Brain microvascular endothelial cell (primary cell): ENCODE measurements at regions not wholly inside any gene's neighbourhood (a gene's known extent, or its start where the extent isn't known, plus 50 kb on each side); places are given as distances from the start of the nearest gene placed in this dataset.

ENCODE experiments used
- DNase-seq: peaks from one replicate; pipeline ENCODE4 v3.0.0-alpha.2; 2020
- H3K27ac ChIP-seq: fragments of 250-450 bp; sonication (Bioruptor Pico); 2 replicates; pipeline ENCODE4 v1.5.1; 2020; ENCODE audit warnings: mild to moderate bottlenecking, moderate library complexity
- H3K27me3 ChIP-seq: fragments of 250-450 bp; sonication (Bioruptor Pico); replicated peaks from 2 replicates; pipeline ENCODE4 v1.5.1; 2020; ENCODE audit warnings: mild to moderate bottlenecking
- H3K36me3 ChIP-seq: fragments of 250-450 bp; sonication (Bioruptor Pico); replicated peaks from 2 replicates; pipeline ENCODE4 v1.5.1; 2020; ENCODE audit warnings: mild to moderate bottlenecking
- H3K4me3 ChIP-seq: 2 replicates; pipeline ENCODE4 v1.5.1; 2011; ENCODE audit warnings: low read depth, mild to moderate bottlenecking, control low read depth, low read length, moderate library complexity
- in situ Hi-C: cut with HindIII; loops from 2 replicates; pipeline ENCODE4 v1.10.0; 2017; ENCODE audit warnings: low sequenced_read_pairs, low pct_ligation_motif_present
- TF ChIP-seq, protein P1 (sequence below): IDR thresholded peaks from 2 replicates; pipeline ENCODE4 v1.5.1; 2011; ENCODE audit warnings: low read depth, mild to moderate bottlenecking, moderate library complexity, low read length, control low read depth, inconsistent platforms; ENCODE audit errors: missing control alignments

DNA sequence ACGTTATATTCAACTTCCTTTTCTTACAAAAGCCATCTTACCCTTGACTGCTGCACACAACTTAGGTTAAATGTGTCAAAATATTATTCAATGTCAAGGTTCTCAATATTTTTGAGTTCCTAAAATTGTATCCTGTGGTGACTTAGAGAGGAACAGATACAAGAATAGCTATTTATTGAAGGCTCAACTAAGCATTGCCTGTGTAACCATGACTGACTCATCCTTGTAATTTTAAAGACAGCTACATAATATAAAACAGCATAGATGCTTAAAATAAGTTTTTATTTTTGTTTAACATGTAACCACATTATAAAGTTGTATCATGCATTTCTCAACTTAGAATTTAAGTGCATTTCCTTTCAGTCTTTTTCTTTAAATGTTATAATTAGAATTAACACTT, 312.9 kb upstream of the RGMB start:
- Histone ChIP-seq H3K36me3 (no peaks in the 10 kb centered on the region), H3K4me3 (no peak overlapping the region), H3K27me3 (no peaks in the 10 kb centered on the region), H3K27ac (no peak overlapping the region)
- in situ Hi-C loops = no loop called here
- TF ChIP-seq, protein P1, sequence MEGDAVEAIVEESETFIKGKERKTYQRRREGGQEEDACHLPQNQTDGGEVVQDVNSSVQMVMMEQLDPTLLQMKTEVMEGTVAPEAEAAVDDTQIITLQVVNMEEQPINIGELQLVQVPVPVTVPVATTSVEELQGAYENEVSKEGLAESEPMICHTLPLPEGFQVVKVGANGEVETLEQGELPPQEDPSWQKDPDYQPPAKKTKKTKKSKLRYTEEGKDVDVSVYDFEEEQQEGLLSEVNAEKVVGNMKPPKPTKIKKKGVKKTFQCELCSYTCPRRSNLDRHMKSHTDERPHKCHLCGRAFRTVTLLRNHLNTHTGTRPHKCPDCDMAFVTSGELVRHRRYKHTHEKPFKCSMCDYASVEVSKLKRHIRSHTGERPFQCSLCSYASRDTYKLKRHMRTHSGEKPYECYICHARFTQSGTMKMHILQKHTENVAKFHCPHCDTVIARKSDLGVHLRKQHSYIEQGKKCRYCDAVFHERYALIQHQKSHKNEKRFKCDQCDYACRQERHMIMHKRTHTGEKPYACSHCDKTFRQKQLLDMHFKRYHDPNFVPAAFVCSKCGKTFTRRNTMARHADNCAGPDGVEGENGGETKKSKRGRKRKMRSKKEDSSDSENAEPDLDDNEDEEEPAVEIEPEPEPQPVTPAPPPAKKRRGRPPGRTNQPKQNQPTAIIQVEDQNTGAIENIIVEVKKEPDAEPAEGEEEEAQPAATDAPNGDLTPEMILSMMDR = no peak
- no peak for DNase-seq

DNA sequence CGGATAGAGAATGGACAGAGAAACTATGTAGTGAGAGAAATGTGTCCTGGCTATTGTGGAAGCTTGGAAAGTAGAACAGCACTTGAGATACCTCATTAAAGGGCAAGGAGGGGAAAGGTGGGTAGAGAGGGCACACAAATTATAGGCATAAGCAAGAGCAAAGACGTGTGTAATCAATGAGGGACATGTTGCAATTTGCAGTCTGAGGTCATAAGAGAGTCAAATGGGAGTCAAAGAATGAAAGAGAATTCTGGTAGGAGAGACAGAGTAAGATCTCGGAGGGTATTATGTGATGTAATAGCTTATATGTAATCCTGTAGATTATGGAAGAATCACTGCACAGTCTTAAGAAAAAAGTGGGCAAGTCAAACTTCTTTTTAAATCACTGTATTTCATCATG, 312.0 kb upstream of the RGMB start:
- in situ Hi-C loops = no loop called here
- no peak for DNase-seq
- no peak overlapping the region for H3K27ac ChIP-seq
- TF ChIP-seq, protein P1 = no peak
- H3K4me3 ChIP-seq = no peak overlapping the region
- H3K27me3 ChIP-seq = no peaks in the 10 kb centered on the region
- H3K36me3 ChIP-seq = no peaks in the 10 kb centered on the region

DNA sequence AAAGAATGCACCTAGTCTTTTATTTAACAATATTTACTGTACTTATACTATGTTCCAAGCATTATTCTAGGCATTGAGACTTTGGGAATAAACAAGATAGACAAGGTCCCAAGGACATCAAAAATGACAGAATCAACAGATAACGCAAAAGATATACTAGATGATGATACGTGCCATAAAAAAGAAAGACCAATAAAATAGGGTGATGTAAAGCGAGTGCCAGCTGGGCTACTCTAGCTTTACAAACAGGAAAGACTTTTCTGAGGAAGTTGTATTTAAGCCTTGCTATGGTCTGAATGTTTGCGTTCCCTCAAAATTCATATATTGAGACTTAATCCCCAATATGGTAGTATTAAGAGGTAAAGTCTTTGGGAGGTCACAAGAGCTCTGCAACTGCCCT, 310.2 kb upstream of the RGMB start:
- no peaks in the 10 kb centered on the region for H3K27me3 ChIP-seq
- DNase-seq = no peak
- H3K4me3 ChIP-seq = no peak overlapping the region
- H3K36me3 ChIP-seq = no peaks in the 10 kb centered on the region
- H3K27ac ChIP-seq = no peak overlapping the region
- TF ChIP-seq, protein P1 = no peak
- in situ Hi-C loops = no loop called here

DNA sequence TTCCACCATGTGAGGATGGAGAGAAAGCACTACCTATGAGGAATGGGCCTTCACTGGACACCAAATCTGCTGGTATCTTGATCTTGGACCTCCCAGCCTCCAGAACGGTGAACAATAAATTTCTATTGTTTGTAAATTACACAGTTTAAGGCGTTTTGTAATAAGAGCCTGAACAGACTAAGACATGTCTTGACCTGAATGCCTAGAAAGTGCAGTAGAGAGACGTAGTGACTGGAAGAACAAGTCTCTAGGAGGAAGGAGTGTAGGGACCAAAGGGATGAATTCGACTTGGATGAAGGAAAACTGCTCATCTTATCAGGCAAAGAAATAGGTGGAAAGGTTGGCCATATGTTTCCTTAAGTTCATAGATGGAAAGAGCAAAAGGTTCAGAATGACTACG, 309.8 kb upstream of the RGMB start:
- no peak overlapping the region for H3K4me3 ChIP-seq
- no peak overlapping the region for H3K27ac ChIP-seq
- TF ChIP-seq, protein P1 = no peak
- no peak for DNase-seq
- H3K27me3 ChIP-seq = no peaks in the 10 kb centered on the region
- no peaks in the 10 kb centered on the region for H3K36me3 ChIP-seq
- in situ Hi-C loops = no loop called here

DNA sequence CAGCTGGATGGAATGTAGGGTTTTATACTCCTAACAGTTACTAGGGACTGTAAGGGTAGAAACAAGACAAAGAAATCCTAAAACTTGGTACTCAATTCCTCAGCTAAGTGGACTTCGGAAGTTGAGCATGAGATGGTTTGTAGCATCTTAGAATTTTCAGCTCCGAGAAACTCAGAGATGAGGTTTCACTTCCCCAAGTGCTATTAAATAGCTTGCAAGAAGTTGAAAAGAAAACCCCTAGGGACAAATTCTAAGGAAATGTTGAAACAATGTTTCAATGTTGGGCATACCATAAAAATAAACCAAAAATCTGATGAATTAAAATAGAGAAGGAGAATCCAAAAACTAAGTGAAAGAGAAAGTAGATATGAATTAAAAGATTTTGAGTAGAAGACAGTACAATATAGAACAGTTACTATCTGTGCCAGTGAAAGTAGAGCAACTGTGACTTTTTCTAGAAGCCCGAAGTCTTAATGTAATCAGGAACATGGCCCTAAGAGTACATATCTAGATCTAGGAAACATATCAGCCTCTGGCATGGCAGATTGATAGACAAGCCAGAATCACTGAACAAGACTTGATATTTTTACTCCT, 308.6 kb upstream of the RGMB start:
- Histone ChIP-seq H3K36me3 (no peaks in the 10 kb centered on the region), H3K27ac (no peak overlapping the region), H3K4me3 (no peak overlapping the region), H3K27me3 (no peaks in the 10 kb centered on the region)
- DNase-seq = no peak
- TF ChIP-seq, protein P1 = no peak
- in situ Hi-C loops = no loop called here

DNA sequence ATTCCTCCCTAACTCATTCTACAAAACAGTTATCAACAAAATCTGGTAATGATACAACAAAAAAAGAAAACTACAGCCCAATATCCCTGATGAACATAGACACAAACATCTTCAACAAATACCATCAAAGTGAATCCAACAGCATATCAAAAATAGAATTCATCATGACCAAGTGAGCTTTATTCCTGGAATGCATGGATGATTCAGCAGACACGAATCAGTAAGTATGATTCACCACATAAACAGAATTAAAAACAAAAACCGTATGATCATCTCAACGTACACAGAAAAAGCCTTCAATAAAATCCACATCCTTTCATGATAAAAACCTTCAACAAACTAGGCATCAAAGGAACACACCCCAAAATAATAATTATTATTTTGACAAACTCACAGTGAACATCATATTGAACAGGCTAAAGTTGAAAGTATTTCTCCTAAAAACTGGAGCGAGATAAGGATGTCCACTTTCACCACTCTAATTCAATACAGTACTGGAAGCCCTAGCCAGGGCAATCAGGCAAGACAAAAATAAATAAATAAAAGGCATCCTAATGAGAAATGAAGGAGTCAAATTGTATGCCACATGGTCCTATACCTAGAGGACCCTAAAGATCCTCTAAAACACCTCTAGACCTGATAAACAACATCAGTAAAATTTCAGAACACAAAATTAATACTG, 305.1 kb upstream of the RGMB start:
- Histone ChIP-seq H3K27me3 (no peaks in the 10 kb centered on the region), H3K27ac (peak overlapping the region; percentile 50), H3K4me3 (no peak overlapping the region), H3K36me3 (no peaks in the 10 kb centered on the region)
- peak; percentile 67 for DNase-seq
- TF ChIP-seq, protein P1 = no peak
- in situ Hi-C loops = no loop called here
